A673 (cell line): ENCODE measurements at regions not wholly inside any gene's neighbourhood (a gene's known extent, or its start where the extent isn't known, plus 50 kb on each side); places are given as distances from the start of the nearest gene placed in this dataset.

Source experiments
- BruUV-seq: library from RNA; stranded (reverse); fragments of 400-500 nt; replicated peaks from 2 replicates; lab custom pipeline; 2021; lab: Mats Ljungman, UMichigan
- CTCF ChIA-PET: fragments of 300-600 bp; sonication (Branson Sonifier 250); formaldehyde crosslinking; loops from one replicate; lab custom pipeline; 2022; ENCODE audit warnings: antibody characterized with exemption; lab: Charles Lee
- POLR2A ChIA-PET: fragments of 300-600 bp; sonication (Branson Sonifier 250); formaldehyde crosslinking; loops from one replicate; lab custom pipeline; 2022; ENCODE audit warnings: antibody characterized with exemption; ENCODE audit not compliant: low non-redundant PET; lab: Charles Lee
- DNase-seq: peaks from one replicate; pipeline ENCODE4 v3.0.0-alpha.2; 2015; ENCODE audit warnings: low spot score
- H3K27ac ChIP-seq: fragments of 200-600 bp; sonication (generic); 2 replicates; pipeline ENCODE4 v1.5.1; 2016; ENCODE audit warnings: mixed run types, low read depth, mild to moderate bottlenecking, mixed read lengths, antibody characterized with exemption, low read length; ENCODE audit not compliant: poor library complexity, severe bottlenecking
- H3K27me3 ChIP-seq: fragments of 200-600 bp; sonication (generic); replicated peaks from 2 replicates; pipeline ENCODE4 v1.6.1; 2017; ENCODE audit warnings: mixed run types, low read depth, mild to moderate bottlenecking, mixed read lengths, antibody characterized with exemption, low read length; ENCODE audit not compliant: insufficient read depth, poor library complexity
- H3K36me3 ChIP-seq: fragments of 200-600 bp; sonication (generic); 2 replicates; pipeline ENCODE4 v1.6.1; 2016; ENCODE audit warnings: mixed run types, mild to moderate bottlenecking, mixed read lengths, antibody characterized with exemption, low read length; ENCODE audit not compliant: insufficient read depth, poor library complexity, severe bottlenecking
- H3K4me1 ChIP-seq: fragments of 200-600 bp; sonication (generic); 2 replicates; pipeline ENCODE4 v1.6.1; 2017; ENCODE audit warnings: mixed run types, mild to moderate bottlenecking, mixed read lengths, antibody characterized with exemption, low read length; ENCODE audit not compliant: insufficient read depth, poor library complexity, severe bottlenecking
- H3K4me3 ChIP-seq: fragments of 200-600 bp; sonication (generic); 2 replicates; pipeline ENCODE4 v1.5.1; 2016; ENCODE audit warnings: low read depth, mixed run types, mild to moderate bottlenecking, mixed read lengths, low read length; ENCODE audit not compliant: poor library complexity, severe bottlenecking
- H3K9me3 ChIP-seq: fragments of 200-600 bp; sonication (generic); 2 replicates; pipeline ENCODE4 v1.6.1; 2016; ENCODE audit warnings: mixed run types, low read depth, mild to moderate bottlenecking, mixed read lengths, antibody characterized with exemption, low read length; ENCODE audit not compliant: poor library complexity, severe bottlenecking
- CTCF ChIP-seq: fragments of 300-800, 200-600 bp; sonication (generic); conservative IDR thresholded peaks from 2 replicates; pipeline ENCODE4 v1.5.1; 2017; ENCODE audit warnings: low read depth, mild to moderate bottlenecking, antibody characterized with exemption, low read length, moderate library complexity, mixed read lengths
- EZH2 ChIP-seq: fragments of 200-600 bp; sonication (generic); IDR thresholded peaks from 2 replicates; pipeline ENCODE4 v1.6.1; 2017; ENCODE audit warnings: borderline replicate concordance, low read depth, mild to moderate bottlenecking, mixed read lengths, antibody characterized with exemption, low read length; ENCODE audit not compliant: poor library complexity, severe bottlenecking
- intact Hi-C: fragments of 100-400 bp; cut with micrococcal nuclease; formaldehyde crosslinking; loops from one replicate; pipeline ENCODE4 v1.10.0; 2022; ENCODE audit not compliant: unreplicated experiment

- BruUV-seq, result no TSS peak
- DNase-seq, result no peak
- Histone ChIP-seq H3K27me3 (no peaks in the 10 kb centered on the region), H3K36me3 (no peaks in the 10 kb centered on the region), H3K27ac (no peak overlapping the region), H3K4me3 (no peak overlapping the region), H3K4me1 (peaks cover 6% of the 10 kb centered on the region), H3K9me3 (no peaks in the 10 kb centered on the region)
- TF ChIP-seq CTCF (no peak), EZH2 (no peak)
- ChIA-PET CTCF (no interaction called here), POLR2A (no interaction called here)
- intact Hi-C loops, result no loop called here
These were observed 1630.4 kb upstream of the SEL1L start for GRCh38 chr14:83164016-83164415.

- intact Hi-C loops, result no loop called here
- Histone ChIP-seq H3K27ac (no peak overlapping the region), H3K4me3 (no peak overlapping the region), H3K27me3 (no peaks in the 10 kb centered on the region), H3K9me3 (no peaks in the 10 kb centered on the region), H3K4me1 (peaks cover 6% of the 10 kb centered on the region), H3K36me3 (no peaks in the 10 kb centered on the region)
- DNase-seq, result no peak
- ChIA-PET POLR2A (no interaction called here), CTCF (no interaction called here)
- TF ChIP-seq EZH2 (no peak), CTCF (no peak)
- BruUV-seq, result no TSS peak
These were observed 1630.9 kb upstream of the SEL1L start for GRCh38 chr14:83164591-83164990.

- no peak overlapping the region for H3K4me3 ChIP-seq
- no peaks in the 10 kb centered on the region for H3K9me3 ChIP-seq
- no TSS peak for BruUV-seq
- H3K4me1 ChIP-seq, result no peaks in the 10 kb centered on the region
- POLR2A ChIA-PET, result no interaction called here
- no peak for DNase-seq
- H3K27me3 ChIP-seq, result no peaks in the 10 kb centered on the region
- TF ChIP-seq CTCF, result no peak
- TF ChIP-seq EZH2, result no peak
- intact Hi-C loops, result no loop called here
- CTCF ChIA-PET, result no interaction called here
- no peaks in the 10 kb centered on the region for H3K36me3 ChIP-seq
- H3K27ac ChIP-seq, result no peak overlapping the region
These were observed 1636.5 kb upstream of the SEL1L start for GRCh38 chr14:83170165-83170564.
